HUES6 (cell line): ENCODE measurements at regions not wholly inside any gene's neighbourhood (a gene's known extent, or its start where the extent isn't known, plus 50 kb on each side); places are given as distances from the start of the nearest gene placed in this dataset.

Source experiments
- H3K27ac ChIP-seq: 2 replicates; pipeline ENCODE4 v1.7.0; 2013; ENCODE audit warnings: low read depth, mild to moderate bottlenecking, low read length, inconsistent platforms
- H3K27me3 ChIP-seq: 2 replicates; pipeline ENCODE4 v1.6.1; 2013; ENCODE audit warnings: low read length; ENCODE audit not compliant: control insufficient read depth, insufficient read depth
- H3K36me3 ChIP-seq: 2 replicates; pipeline ENCODE4 v1.6.1; 2013; ENCODE audit warnings: low read length; ENCODE audit not compliant: control insufficient read depth, insufficient read depth
- H3K4me1 ChIP-seq: 2 replicates; pipeline ENCODE4 v1.6.1; 2013; ENCODE audit warnings: low read length; ENCODE audit not compliant: control insufficient read depth, insufficient read depth
- H3K4me3 ChIP-seq: 2 replicates; pipeline ENCODE4 v1.5.1; 2013; ENCODE audit warnings: low read depth, low read length
- H3K9ac ChIP-seq: one replicate; pipeline ENCODE4 v1.6.1; 2013; ENCODE audit warnings: mild to moderate bottlenecking, low read length
- H3K9me3 ChIP-seq: 2 replicates; pipeline ENCODE4 v1.6.1; 2013; ENCODE audit warnings: low read depth, low read length; ENCODE audit not compliant: control insufficient read depth, insufficient read depth

GRCh38 chr13:86841264-86841663 lies 829.9 kb upstream of the SLITRK5 start:
- Histone ChIP-seq H3K27ac (no peak overlapping the region), H3K9me3 (peaks cover 13% of the 10 kb centered on the region), H3K9ac (no peak overlapping the region), H3K4me1 (no peaks in the 10 kb centered on the region), H3K36me3 (no peaks in the 10 kb centered on the region), H3K27me3 (no peaks in the 10 kb centered on the region), H3K4me3 (no peak overlapping the region)

- Histone ChIP-seq H3K36me3 (no peaks in the 10 kb centered on the region), H3K9ac (no peak overlapping the region), H3K27me3 (no peaks in the 10 kb centered on the region), H3K4me1 (no peaks in the 10 kb centered on the region), H3K27ac (no peak overlapping the region), H3K4me3 (no peak overlapping the region), H3K9me3 (0 out of 2 replicates have a peak, but pooled peaks cover 2% of the 10 kb centered on the region)
Observed at GRCh38 chr13:86846501-86846900, 824.7 kb upstream of the SLITRK5 start.

GRCh38 chr13:86848716-86849115 lies 822.5 kb upstream of the SLITRK5 start:
- H3K27ac ChIP-seq = no peak overlapping the region

GRCh38 chr13:86856991-86857390 lies 814.2 kb upstream of the SLITRK5 start:
- no peaks in the 10 kb centered on the region for H3K27me3 ChIP-seq
- no peak overlapping the region for H3K9ac ChIP-seq
- H3K9me3 ChIP-seq = no peaks in the 10 kb centered on the region
- H3K4me1 ChIP-seq = no peaks in the 10 kb centered on the region
- no peak overlapping the region for H3K27ac ChIP-seq
- no peaks in the 10 kb centered on the region for H3K36me3 ChIP-seq
- H3K4me3 ChIP-seq = no peak overlapping the region

More at GRCh38 chr13:86848716-86849115, 822.5 kb upstream of the SLITRK5 start:
- Histone ChIP-seq H3K4me1 (no peaks in the 10 kb centered on the region), H3K9me3 (0 out of 2 replicates have a peak, but pooled peaks cover 2% of the 10 kb centered on the region), H3K36me3 (no peaks in the 10 kb centered on the region), H3K4me3 (no peak overlapping the region), H3K9ac (no peak overlapping the region), H3K27me3 (no peaks in the 10 kb centered on the region)

- H3K9ac ChIP-seq = no peak overlapping the region
- no peak overlapping the region for H3K27ac ChIP-seq
- H3K4me1 ChIP-seq = no peaks in the 10 kb centered on the region
- H3K27me3 ChIP-seq = no peaks in the 10 kb centered on the region
- H3K36me3 ChIP-seq = no peaks in the 10 kb centered on the region
- peaks cover 8% of the 10 kb centered on the region for H3K9me3 ChIP-seq
- H3K4me3 ChIP-seq = no peak overlapping the region
Observed at GRCh38 chr13:86858216-86858615, 813.0 kb upstream of the SLITRK5 start.

- H3K4me1 ChIP-seq = no peaks in the 10 kb centered on the region
- no peak overlapping the region for H3K9ac ChIP-seq
- H3K27me3 ChIP-seq = no peaks in the 10 kb centered on the region
- no peaks in the 10 kb centered on the region for H3K36me3 ChIP-seq
- H3K4me3 ChIP-seq = no peak overlapping the region
- H3K9me3 ChIP-seq = peaks cover 11% of the 10 kb centered on the region
- H3K27ac ChIP-seq = no peak overlapping the region
Observed at GRCh38 chr13:86862137-86862536, 809.0 kb upstream of the SLITRK5 start.

GRCh38 chr13:86864376-86864775 lies 806.8 kb upstream of the SLITRK5 start:
- Histone ChIP-seq H3K9ac (no peak overlapping the region), H3K4me3 (no peak overlapping the region), H3K9me3 (peaks cover 11% of the 10 kb centered on the region), H3K27ac (no peak overlapping the region), H3K4me1 (no peaks in the 10 kb centered on the region), H3K27me3 (no peaks in the 10 kb centered on the region), H3K36me3 (no peaks in the 10 kb centered on the region)

GRCh38 chr13:86870444-86870843 lies 800.7 kb upstream of the SLITRK5 start:
- no peaks in the 10 kb centered on the region for H3K9me3 ChIP-seq
- H3K27ac ChIP-seq = no peak overlapping the region

GRCh38 chr13:86877441-86877840 lies 793.7 kb upstream of the SLITRK5 start:
- H3K4me1 ChIP-seq = peaks cover 6% of the 10 kb centered on the region
- H3K4me3 ChIP-seq = no peak overlapping the region
- H3K27ac ChIP-seq = no peak overlapping the region
- peaks cover 52% of the 10 kb centered on the region for H3K27me3 ChIP-seq
- no peaks in the 10 kb centered on the region for H3K36me3 ChIP-seq
- H3K9me3 ChIP-seq = no peaks in the 10 kb centered on the region
- no peak overlapping the region for H3K9ac ChIP-seq

More at GRCh38 chr13:86870444-86870843, 800.7 kb upstream of the SLITRK5 start:
- H3K27me3 ChIP-seq = no peaks in the 10 kb centered on the region; the same call in 1 of the 2 replicates
- no peak overlapping the region for H3K9ac ChIP-seq
- no peak overlapping the region for H3K4me3 ChIP-seq
- H3K4me1 ChIP-seq = no peaks in the 10 kb centered on the region; the same call in 1 of the 2 replicates
- no peaks in the 10 kb centered on the region for H3K36me3 ChIP-seq

GRCh38 chr13:86878781-86879180 lies 792.4 kb upstream of the SLITRK5 start:
- Histone ChIP-seq H3K4me3 (no peak overlapping the region), H3K9me3 (no peaks in the 10 kb centered on the region), H3K27me3 (peaks cover 65% of the 10 kb centered on the region)

GRCh38 chr13:86881390-86881789 lies 789.8 kb upstream of the SLITRK5 start:
- Histone ChIP-seq H3K9ac (peak overlapping the region; percentile 43), H3K27ac (no peak overlapping the region), H3K4me3 (no peak overlapping the region), H3K27me3 (peaks cover 70% of the 10 kb centered on the region), H3K9me3 (no peaks in the 10 kb centered on the region), H3K4me1 (peaks cover 13% of the 10 kb centered on the region), H3K36me3 (no peaks in the 10 kb centered on the region)

More at GRCh38 chr13:86878781-86879180, 792.4 kb upstream of the SLITRK5 start:
- peaks cover 13% of the 10 kb centered on the region for H3K4me1 ChIP-seq
- H3K36me3 ChIP-seq = no peaks in the 10 kb centered on the region
- no peak overlapping the region for H3K9ac ChIP-seq
- no peak overlapping the region for H3K27ac ChIP-seq
